DMS79 (cell line): ENCODE measurements at regions not wholly inside any gene's neighbourhood (a gene's known extent, or its start where the extent isn't known, plus 50 kb on each side); places are given as distances from the start of the nearest gene placed in this dataset.

Source experiments
- DNase-seq: peaks from one replicate; lab custom pipeline; 2025; lab: John Stamatoyannopoulos, UW

- no peak for DNase-seq
Measured at GRCh38 chr2:2828774-2829368, 497.8 kb upstream of the MYT1L start.

- DNase-seq, result no peak
Measured at GRCh38 chr2:2827761-2828221, 496.7 kb upstream of the MYT1L start.

GRCh38 chr2:2827046-2827636 lies 496.1 kb upstream of the MYT1L start:
- no peak for DNase-seq

GRCh38 chr2:2826621-2827020 lies 495.5 kb upstream of the MYT1L start:
- DNase-seq, result no peak

- DNase-seq, result no peak
Measured at GRCh38 chr2:2826209-2826551, 495.1 kb upstream of the MYT1L start.

GRCh38 chr2:2825516-2826208 lies 494.6 kb upstream of the MYT1L start:
- no peak for DNase-seq

- no peak for DNase-seq
Measured at GRCh38 chr2:2825062-2825461, 494.0 kb upstream of the MYT1L start.

- no peak for DNase-seq
Measured at GRCh38 chr2:2824588-2824987, 493.5 kb upstream of the MYT1L start.

- no peak for DNase-seq
Measured at GRCh38 chr2:2823061-2823753, 492.1 kb upstream of the MYT1L start.

- no peak for DNase-seq
Measured at GRCh38 chr2:2822143-2822542, 491.1 kb upstream of the MYT1L start.

GRCh38 chr2:2812648-2813047 lies 481.6 kb upstream of the MYT1L start:
- no peak for DNase-seq

- DNase-seq, result no peak
Measured at GRCh38 chr2:2812117-2812516, 481.0 kb upstream of the MYT1L start.

GRCh38 chr2:2810504-2810903 lies 479.4 kb upstream of the MYT1L start:
- DNase-seq, result no peak

- DNase-seq, result no peak
Measured at GRCh38 chr2:2809771-2810170, 478.7 kb upstream of the MYT1L start.

- DNase-seq, result no peak
Measured at GRCh38 chr2:2808551-2809058, 477.5 kb upstream of the MYT1L start.

- DNase-seq, result no peak
Measured at GRCh38 chr2:2806711-2807110, 475.6 kb upstream of the MYT1L start.

GRCh38 chr2:2805263-2805662 lies 474.2 kb upstream of the MYT1L start:
- no peak for DNase-seq

- DNase-seq, result no peak
Measured at GRCh38 chr2:2804528-2804927, 473.5 kb upstream of the MYT1L start.

GRCh38 chr2:2801458-2801857 lies 470.4 kb upstream of the MYT1L start:
- no peak for DNase-seq

- no peak for DNase-seq
Measured at GRCh38 chr2:2800697-2801096, 469.6 kb upstream of the MYT1L start.

- DNase-seq, result no peak
Measured at GRCh38 chr2:2800001-2800400, 468.9 kb upstream of the MYT1L start.

- no peak for DNase-seq
Measured at GRCh38 chr2:2799151-2799697, 468.1 kb upstream of the MYT1L start.

- DNase-seq, result no peak
Measured at GRCh38 chr2:2798337-2798736, 467.3 kb upstream of the MYT1L start.
